Right renal pelvis (tissue), 4 donors: ENCODE measurements at regions not wholly inside any gene's neighbourhood (a gene's known extent, or its start where the extent isn't known, plus 50 kb on each side); places are given as distances from the start of the nearest gene placed in this dataset.

Experiments
- DNase-seq, 4 donors: peaks; one replicate each; pipeline ENCODE4 v3.0.0-alpha.2; 2013; ENCODE audit warnings: low read depth in 4 of 4, low spot score in 3 of 4, missing footprints in 1 of 4

DNA sequence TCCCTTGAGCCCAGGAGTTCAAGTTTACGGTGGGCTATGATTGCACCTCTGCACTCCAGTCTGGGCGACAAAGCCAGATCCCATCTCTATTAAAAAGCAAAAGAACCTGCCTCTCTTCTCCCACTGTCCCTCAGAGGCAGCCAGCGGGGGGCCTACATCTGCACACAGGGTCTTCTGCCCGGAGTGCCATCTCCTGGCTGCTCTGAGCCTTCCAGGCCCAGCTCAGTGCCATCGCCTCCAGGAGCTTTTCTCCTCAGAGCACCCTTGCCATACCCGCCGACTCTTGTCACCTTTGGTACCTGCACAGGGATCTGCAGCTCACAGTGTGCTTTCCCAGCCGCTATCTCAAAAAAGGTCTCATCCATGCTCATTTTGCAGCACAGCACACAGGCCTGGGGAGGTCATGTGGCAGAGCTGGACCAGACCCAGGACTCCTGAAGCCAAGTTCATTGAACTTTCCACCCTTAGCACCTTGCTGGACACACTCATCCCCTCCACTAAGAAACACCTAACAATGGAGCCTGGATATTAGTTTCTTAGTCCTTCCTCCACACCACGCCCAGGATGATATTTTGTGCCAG is 186.3 kb downstream of the HAUS1 start:
- no peak for DNase-seq

DNA sequence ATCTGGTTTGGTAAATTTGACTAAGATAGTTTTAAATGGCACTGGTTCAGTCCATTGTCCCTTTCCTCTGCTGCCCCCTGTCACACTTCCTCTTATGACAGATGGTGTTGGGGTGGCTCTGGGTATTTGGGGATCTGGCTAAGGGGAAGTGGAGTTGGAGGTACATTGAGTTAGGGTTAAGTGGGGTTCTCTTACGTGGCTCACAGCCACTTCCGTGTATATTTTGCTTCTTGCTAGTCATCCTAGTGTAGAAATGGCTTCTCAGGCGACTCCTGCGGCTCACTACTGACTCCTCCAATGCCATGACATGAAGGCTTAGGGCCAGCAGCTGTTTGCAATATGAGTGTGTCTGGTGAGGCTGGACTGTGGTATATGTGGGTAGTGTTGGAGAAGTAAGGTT is 187.0 kb downstream of the HAUS1 start:
- no peak for DNase-seq

DNA sequence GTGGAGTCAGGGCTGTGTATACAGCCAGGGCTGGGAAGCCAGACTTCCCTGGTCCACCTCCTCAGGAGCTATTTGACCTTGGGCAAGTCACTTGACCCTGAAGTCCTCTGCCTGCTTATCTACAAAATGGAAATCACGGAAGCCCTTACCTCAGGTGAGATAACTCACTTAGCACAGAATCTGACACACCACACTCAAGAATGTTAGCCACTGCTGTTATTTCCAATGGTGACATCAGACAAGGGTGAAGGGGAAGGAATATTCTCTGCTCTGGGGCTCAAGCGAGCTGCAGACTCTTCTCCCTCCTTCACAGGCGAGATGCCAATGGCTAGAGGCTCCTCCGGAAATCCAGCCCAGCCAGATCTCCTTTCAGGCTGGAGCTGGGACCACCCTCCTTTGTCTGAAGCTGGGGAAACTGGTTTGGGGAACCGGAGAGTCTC is 189.6 kb downstream of the HAUS1 start:
- no peak for DNase-seq

- DNase-seq: no peak
Measured at GRCh38 chr18:46294318-46294717, 190.1 kb downstream of the HAUS1 start.

DNA sequence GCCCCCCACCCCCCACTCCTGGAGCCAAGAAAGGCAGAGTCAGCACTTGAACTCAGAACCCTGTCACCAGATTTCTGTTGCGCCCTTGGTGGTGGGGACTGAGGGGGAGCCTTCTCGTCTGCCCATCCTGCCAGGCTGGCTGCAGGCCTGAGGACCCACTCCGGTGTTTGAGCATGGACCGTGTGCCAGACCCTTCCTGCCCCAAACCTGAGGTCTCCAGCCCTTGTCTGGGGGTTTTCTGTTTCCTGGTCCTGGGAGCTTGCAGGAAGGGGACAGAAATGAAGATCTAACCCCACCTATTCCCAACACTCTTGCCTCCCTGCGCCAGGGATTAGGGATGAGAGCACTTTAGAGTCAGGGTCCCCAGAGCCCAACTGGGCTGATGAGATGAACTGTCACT is 190.6 kb downstream of the HAUS1 start:
- DNase-seq: no peak

GRCh38 chr18:46295416-46295815 is 191.2 kb downstream of the HAUS1 start:
- DNase-seq: no peak

DNA sequence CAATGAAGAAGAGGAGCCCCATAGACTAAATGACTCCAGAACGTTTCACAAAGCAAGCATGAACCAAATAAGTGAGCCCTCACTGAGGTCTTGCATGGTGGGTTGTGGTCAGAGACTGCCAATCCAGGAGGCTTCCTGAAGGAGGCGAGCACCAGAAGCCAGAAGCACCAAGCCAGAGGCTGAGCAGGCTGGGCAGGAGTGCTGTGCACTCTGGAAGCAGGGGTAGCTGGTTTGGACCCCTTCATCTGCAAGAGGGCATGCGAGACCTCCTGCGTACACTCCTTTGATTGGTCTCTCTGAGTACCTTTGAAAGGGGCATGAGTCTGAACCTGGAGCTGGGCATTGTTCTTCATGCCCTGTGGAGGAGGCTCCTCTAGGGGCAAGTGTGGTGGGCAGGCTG is 192.5 kb downstream of the HAUS1 start:
- no peak for DNase-seq

GRCh38 chr18:46297124-46297523 is 192.9 kb downstream of the HAUS1 start:
- no peak for DNase-seq

- no peak for DNase-seq
Measured at GRCh38 chr18:46297621-46298020, 193.4 kb downstream of the HAUS1 start.

DNA sequence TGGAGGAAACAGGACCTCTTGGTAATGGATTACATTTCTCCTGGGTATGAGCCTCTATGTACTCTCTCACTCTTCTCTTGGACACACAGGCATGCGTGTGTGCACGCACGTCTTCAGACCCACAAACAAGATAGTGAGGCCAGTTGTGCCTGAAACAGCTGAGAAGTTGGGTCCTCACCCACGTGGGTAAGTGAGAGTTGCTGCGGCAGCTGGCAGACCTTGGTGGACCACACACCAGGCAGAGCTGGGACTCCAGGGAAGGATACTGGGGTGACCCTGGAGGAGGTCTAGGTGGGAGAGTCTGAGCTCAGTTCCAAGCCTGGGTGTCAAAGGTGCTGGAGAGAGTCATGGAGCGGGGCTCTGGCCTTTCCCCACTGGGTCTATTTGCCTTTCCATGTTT is 194.3 kb downstream of the HAUS1 start:
- DNase-seq: no peak

DNA sequence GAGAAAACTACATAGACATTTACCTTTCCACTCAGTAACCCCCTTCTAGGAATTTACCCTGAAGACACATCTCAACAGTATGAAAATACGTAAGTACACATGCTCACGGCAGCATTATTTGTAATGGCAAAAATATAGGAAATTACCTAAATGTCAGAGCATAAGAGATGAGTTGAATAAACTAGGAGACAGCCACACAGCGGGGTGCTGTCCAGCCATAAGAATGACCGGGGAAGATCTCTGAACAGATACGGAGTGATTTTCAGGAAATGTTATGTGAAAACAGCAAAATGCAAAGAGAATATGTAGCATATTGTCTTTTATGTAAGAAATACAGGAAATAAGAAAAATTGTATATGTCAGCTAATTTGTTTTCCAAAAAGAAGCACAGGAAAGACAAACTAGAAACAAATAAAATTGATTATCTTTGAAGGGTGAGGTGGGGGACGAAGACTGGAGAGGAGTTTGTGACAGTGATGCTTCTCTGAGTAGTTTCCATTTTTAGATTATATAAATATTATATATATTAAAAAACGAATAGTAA is 195.4 kb downstream of the HAUS1 start:
- DNase-seq: no peak

- DNase-seq: no peak
Measured at GRCh38 chr18:46301081-46301480, 196.9 kb downstream of the HAUS1 start.

GRCh38 chr18:46301571-46301970 is 197.4 kb downstream of the HAUS1 start:
- DNase-seq: no peak

DNA sequence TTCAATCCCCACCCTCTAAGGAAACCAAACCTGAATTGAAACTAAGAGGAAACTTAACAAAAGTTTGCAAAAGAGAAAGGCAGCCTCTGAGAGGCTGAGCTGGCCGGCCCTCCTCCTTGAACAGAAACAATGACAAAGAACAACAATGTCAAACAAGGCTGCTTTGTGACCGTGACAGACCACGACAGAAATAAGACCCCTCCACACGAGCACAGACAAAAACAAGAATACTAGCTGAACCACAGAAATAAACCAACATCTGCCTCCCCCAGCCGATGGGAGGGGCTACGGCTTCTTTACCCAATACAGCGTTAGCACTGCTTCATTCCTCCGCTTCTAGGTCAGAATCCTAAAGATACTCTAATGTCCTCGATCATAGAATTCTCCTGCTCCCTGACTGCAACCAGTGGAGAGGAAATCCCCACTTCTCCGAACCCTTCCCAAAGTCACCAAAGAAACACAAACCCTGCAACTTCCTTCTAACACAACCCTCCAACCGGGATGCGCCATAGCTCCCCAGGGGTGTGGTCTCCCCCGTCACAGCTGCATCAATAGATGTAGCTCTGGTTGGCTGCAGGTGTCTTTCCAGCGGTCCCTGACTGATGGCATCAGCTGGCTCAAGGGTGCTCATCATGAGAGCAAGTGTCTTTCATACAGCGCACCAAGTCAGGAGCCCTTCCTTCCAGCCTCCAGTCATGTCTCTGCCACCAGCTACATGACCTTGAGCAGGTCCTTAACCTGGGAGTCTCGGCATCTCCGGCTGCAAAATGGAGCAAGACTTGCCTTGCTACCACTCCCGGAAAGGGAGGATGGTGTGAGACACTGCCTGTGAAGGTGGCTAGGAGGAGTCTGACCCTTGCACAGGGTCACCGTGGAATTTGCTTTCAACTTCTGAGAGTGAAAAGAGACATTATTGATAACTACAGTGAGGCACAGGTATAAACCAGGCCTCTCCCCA is 198.6 kb downstream of the HAUS1 start:
- no peak for DNase-seq

DNA sequence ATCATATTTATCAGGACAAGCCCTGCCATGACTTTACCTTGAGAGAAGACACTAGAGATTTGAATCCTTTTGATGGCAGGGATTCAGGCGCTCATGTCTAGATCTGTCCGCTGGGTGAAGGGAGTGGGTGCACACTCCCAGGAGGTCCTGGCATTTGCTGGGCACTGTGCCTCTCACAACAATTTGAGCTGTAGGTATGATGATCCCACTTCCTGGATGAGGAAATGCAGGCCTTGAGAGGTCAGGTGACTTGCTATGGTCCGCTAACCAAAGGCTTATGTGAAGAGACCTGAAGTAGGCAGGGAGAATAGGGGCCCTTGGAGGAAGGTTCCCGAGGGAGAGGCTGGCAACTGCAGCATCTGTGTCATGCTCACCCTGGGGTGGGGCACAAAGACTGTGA is 206.1 kb downstream of the HAUS1 start:
- DNase-seq: no peak

GRCh38 chr18:46310675-46311345 is 206.6 kb downstream of the HAUS1 start:
- DNase-seq: no peak

DNA sequence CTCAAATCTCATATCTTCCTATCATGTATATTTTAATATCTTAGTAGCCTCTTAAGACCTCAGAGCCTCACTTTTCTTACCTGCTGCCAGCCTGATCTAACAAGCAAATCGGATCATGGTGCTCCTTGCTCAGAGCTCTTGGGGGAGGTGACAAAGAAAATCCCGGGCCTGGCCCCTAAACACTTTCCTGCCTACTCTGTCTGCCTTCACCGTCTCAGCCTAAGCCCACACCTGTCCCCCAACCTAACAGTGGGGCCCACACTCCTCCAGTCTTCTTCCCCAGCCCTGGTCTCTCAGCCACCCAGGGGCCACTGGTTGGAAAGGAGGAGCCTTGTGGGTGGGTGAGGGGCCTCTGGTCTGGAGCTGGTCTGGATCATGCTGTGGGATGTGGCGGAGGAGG is 207.3 kb downstream of the HAUS1 start:
- DNase-seq: no peak

- DNase-seq: no peak
Measured at GRCh38 chr18:46312221-46312620, 208.0 kb downstream of the HAUS1 start.

- no peak for DNase-seq
Measured at GRCh38 chr18:46313521-46313920, 209.3 kb downstream of the HAUS1 start.

DNA sequence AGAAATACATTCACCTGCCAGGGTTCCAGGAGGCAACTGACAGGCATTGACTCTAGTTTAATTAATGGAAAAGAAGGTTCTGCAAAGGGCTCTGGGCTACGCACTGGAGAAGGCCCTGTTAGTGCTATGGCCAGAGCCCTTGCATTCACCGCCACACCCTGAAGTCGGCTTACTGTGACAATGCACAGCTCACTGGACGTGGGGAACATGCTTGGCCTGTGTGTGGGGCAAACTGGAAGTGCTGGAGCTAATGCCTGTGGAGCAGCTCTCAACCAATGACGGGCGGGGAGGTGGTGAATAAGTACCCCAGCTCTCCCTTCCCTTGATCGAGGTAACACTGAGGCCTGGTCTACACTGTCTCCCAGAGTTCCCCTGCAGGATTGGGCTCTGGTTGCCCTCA is 209.8 kb downstream of the HAUS1 start:
- no peak for DNase-seq

GRCh38 chr18:46315161-46315560 is 211.0 kb downstream of the HAUS1 start:
- DNase-seq: no peak
